B cell (primary cell): ENCODE measurements at regions not wholly inside any gene's neighbourhood (a gene's known extent, or its start where the extent isn't known, plus 50 kb on each side); places are given as distances from the start of the nearest gene placed in this dataset.

ENCODE experiments used
- ATAC-seq: fragments of 200-7000 bp; cut with Tn5 transposase; one replicate; pipeline ENCODE4 v1.10.0; 2021; ENCODE audit warnings: low read depth, mild to moderate bottlenecking, moderate number of reproducible peaks, moderate library complexity
- CTCF ChIA-PET: fragments of 350-600 bp; sonication (Branson Sonifier 250); formaldehyde crosslinking; loops from one replicate; lab custom pipeline; 2021; ENCODE audit warnings: antibody characterized with exemption, inconsistent platforms; lab: Charles Lee
- POLR2A ChIA-PET: fragments of 350-600 bp; sonication (Branson Sonifier 250); formaldehyde crosslinking; loops from one replicate; lab custom pipeline; 2021; ENCODE audit warnings: antibody characterized with exemption; lab: Charles Lee
- DNase-seq: peaks from one replicate; pipeline ENCODE4 v3.0.0; 2013
- H2AFZ ChIP-seq: 2 replicates; pipeline ENCODE4 v1.6.1; 2012; ENCODE audit warnings: mild to moderate bottlenecking, low read depth, low read length; ENCODE audit not compliant: insufficient read depth, poor library complexity, severe bottlenecking
- H3K27ac ChIP-seq, 2 donors: 1 replicate in 1 of 2; 2 replicates in 1 of 2; pipeline ENCODE4 v1.5.1; 2012 to 2013; ENCODE audit warnings: low read length in 2 of 2, mild to moderate bottlenecking in 2 of 2, moderate library complexity in 1 of 2
- H3K27me3 ChIP-seq, 4 experiments: fragments of 200-600 bp in 1 of 4; sonication (generic) in 1 of 4; replicated peaks in 1 of 4; 1 replicate in 2 of 4; 2 replicates in 2 of 4; pipeline versions ENCODE4 v1.6.1 to v1.7.0; 2013 to 2016; ENCODE audit warnings: low read length in 3 of 4, mild to moderate bottlenecking in 2 of 4, mixed read lengths in 1 of 4, moderate library complexity in 1 of 4; ENCODE audit not compliant: insufficient read depth in 4 of 4, control insufficient read depth in 3 of 4; ENCODE audit errors: control extremely low read depth in 1 of 4
- H3K36me3 ChIP-seq, 2 experiments: replicated peaks in 1 of 2; 1 replicate in 1 of 2; 2 replicates in 1 of 2; pipeline versions ENCODE4 v1.6.1 to v1.7.1; 2013; ENCODE audit warnings: low read length in 1 of 2; ENCODE audit not compliant: insufficient read depth in 2 of 2, control insufficient read depth in 1 of 2; ENCODE audit errors: control extremely low read depth in 1 of 2, extremely low read depth in 1 of 2
- H3K4me1 ChIP-seq, 2 donors: fragments of 200-600 bp in 1 of 2; sonication (generic) in 1 of 2; 1 replicate in 1 of 2; 2 replicates in 1 of 2; pipeline versions ENCODE4 v1.5.1 to v1.6.1; 2013 to 2017; ENCODE audit warnings: low read length in 2 of 2; ENCODE audit not compliant: control insufficient read depth in 2 of 2, insufficient read depth in 2 of 2
- H3K4me2 ChIP-seq: replicated peaks from 2 replicates; pipeline ENCODE3; 2012; ENCODE audit warnings: mild to moderate bottlenecking, low read depth, low read length; ENCODE audit not compliant: poor library complexity, severe bottlenecking
- H3K4me3 ChIP-seq, 5 experiments: fragments of 200-600 bp in 1 of 5; sonication (generic) in 1 of 5; 1 replicate in 3 of 5; 2 replicates in 2 of 5; pipeline versions ENCODE4 v1.5.1 to v1.7.0; 2011 to 2016; ENCODE audit warnings: low read length in 4 of 5, mild to moderate bottlenecking in 4 of 5, low read depth in 2 of 5, control low read depth in 1 of 5, moderate library complexity in 1 of 5; ENCODE audit not compliant: insufficient read depth in 1 of 5; ENCODE audit errors: control extremely low read depth in 1 of 5, extremely low read depth in 1 of 5
- H3K79me2 ChIP-seq: fragments of 200-600 bp; sonication (generic); one replicate; pipeline ENCODE4 v1.6.0; 2016; ENCODE audit warnings: low read length; ENCODE audit not compliant: control insufficient read depth, insufficient read depth
- H3K9ac ChIP-seq: fragments of 200-600 bp; sonication (generic); 2 replicates; pipeline ENCODE4 v1.6.1; 2017; ENCODE audit warnings: mild to moderate bottlenecking, low read length, moderate library complexity
- H3K9me3 ChIP-seq, 3 donors: one replicate each; pipeline versions ENCODE4 v1.6.1 to v1.7.1; 2013; ENCODE audit warnings: low read length in 2 of 3; ENCODE audit not compliant: control insufficient read depth in 2 of 3, insufficient read depth in 1 of 3; ENCODE audit errors: control extremely low read depth in 1 of 3
- H4K20me1 ChIP-seq: 2 replicates; pipeline ENCODE4 v1.6.0; 2012; ENCODE audit warnings: mild to moderate bottlenecking, low read length; ENCODE audit not compliant: insufficient read depth, control insufficient read depth, poor library complexity, severe bottlenecking
- H3K27ac Mint-ChIP-seq: one replicate; pipeline ENCODE4 v1.8.0; 2021; ENCODE audit warnings: mixed read lengths
- H3K27me3 Mint-ChIP-seq: one replicate; pipeline ENCODE4 v1.8.0; 2021; ENCODE audit warnings: mixed read lengths
- H3K4me1 Mint-ChIP-seq: one replicate; pipeline ENCODE4 v1.8.0; 2021; ENCODE audit warnings: mixed read lengths
- H3K4me3 Mint-ChIP-seq: one replicate; pipeline ENCODE4 v1.8.0; 2021; ENCODE audit warnings: mixed read lengths
- H3K9me3 Mint-ChIP-seq: one replicate; pipeline ENCODE4 v1.8.0; 2022; ENCODE audit warnings: mixed read lengths; ENCODE audit not compliant: insufficient read depth
- CTCF ChIP-seq: fragments of 200-600 bp; IDR thresholded peaks from one replicate; pipeline ENCODE4 v1.8.0; 2022; ENCODE audit warnings: antibody characterized with exemption, mild to moderate bottlenecking
- EZH2 ChIP-seq: IDR thresholded peaks from 2 replicates; pipeline ENCODE4 v1.6.1; 2012; ENCODE audit warnings: borderline replicate concordance, low read depth, mild to moderate bottlenecking, moderate library complexity, low read length; ENCODE audit not compliant: insufficient read depth, poor library complexity, severe bottlenecking
- whole genome bisulfite sequencing: methylation state at CpG from one replicate; pipeline ENCODE4 v1.1.5; 2013; ENCODE audit warnings: missing lambda C conversion rate; ENCODE audit not compliant: insufficient coverage; 5-methylcytosine and 5-hydroxymethylcytosine counted together
- intact Hi-C: fragments of 100-400 bp; cut with micrococcal nuclease; formaldehyde crosslinking; loops from one replicate; pipeline ENCODE4 v1.10.0; 2022

GRCh38 chr3:1578124-1578806, 485.4 kb downstream of the CNTN6 start:
- CTCF ChIA-PET = no interaction called here
- H3K9me3 Mint-ChIP-seq = peaks cover 3% of the 10 kb centered on the region
- H3K4me1 Mint-ChIP-seq = no peaks in the 10 kb centered on the region
- Histone ChIP-seq H3K27me3 (no peaks in the 10 kb centered on the region), H3K27ac (no peak overlapping the region), H3K4me3 (no peak overlapping the region), H3K9ac (no peak overlapping the region), H3K36me3 (no peaks in the 10 kb centered on the region), H3K4me1 (no peaks in the 10 kb centered on the region), H4K20me1 (no peaks in the 10 kb centered on the region), H3K4me2 (no peak overlapping the region), H2AFZ (no peak overlapping the region), H3K79me2 (no peaks in the 10 kb centered on the region), H3K9me3 (peaks cover 0 to 7% (median 0%) of the 10 kb centered on the region in 3 donors)
- intact Hi-C loops = no loop called here
- POLR2A ChIA-PET = no interaction called here
- H3K4me3 Mint-ChIP-seq = no peak overlapping the region
- DNase-seq (no peak), ATAC-seq (no peak)
- H3K27ac Mint-ChIP-seq = no peak overlapping the region
- TF ChIP-seq CTCF (no peak), EZH2 (no peak)
- no peaks in the 10 kb centered on the region for H3K27me3 Mint-ChIP-seq
- WGBS = 86% methylated on average over 3 of the region's 6 CpGs

GRCh38 chr3:1583044-1583443, 490.2 kb downstream of the CNTN6 start:
- Histone ChIP-seq H3K4me1 (no peaks in the 10 kb centered on the region), H3K4me3 (no peak overlapping the region), H2AFZ (no peak overlapping the region), H3K27ac (no peak overlapping the region), H3K79me2 (no peaks in the 10 kb centered on the region), H3K27me3 (no peaks in the 10 kb centered on the region), H3K36me3 (no peaks in the 10 kb centered on the region), H3K9me3 (peaks cover 0 to 10% (median 0%) of the 10 kb centered on the region in 3 donors), H3K4me2 (no peak overlapping the region), H3K9ac (no peak overlapping the region), H4K20me1 (no peaks in the 10 kb centered on the region)
- CTCF ChIA-PET = no interaction called here
- ATAC-seq = no peak
- no peak for DNase-seq
- intact Hi-C loops = no loop called here
- WGBS = 90% methylated on average over 9 of the region's 10 CpGs
- Mint-ChIP-seq H3K9me3 (no peaks in the 10 kb centered on the region), H3K27ac (no peak overlapping the region), H3K27me3 (no peaks in the 10 kb centered on the region), H3K4me3 (no peak overlapping the region), H3K4me1 (no peaks in the 10 kb centered on the region)
- TF ChIP-seq CTCF = no peak
- POLR2A ChIA-PET = no interaction called here
